ENCODE measurements at regions not wholly inside any gene's neighbourhood (a gene's known extent, or its start where the extent isn't known, plus 50 kb on each side); places are given as distances from the start of the nearest gene placed in this dataset.
A peak's percentile ranks its signal among the peaks of the same experiment; 100 is the strongest.

DNA sequence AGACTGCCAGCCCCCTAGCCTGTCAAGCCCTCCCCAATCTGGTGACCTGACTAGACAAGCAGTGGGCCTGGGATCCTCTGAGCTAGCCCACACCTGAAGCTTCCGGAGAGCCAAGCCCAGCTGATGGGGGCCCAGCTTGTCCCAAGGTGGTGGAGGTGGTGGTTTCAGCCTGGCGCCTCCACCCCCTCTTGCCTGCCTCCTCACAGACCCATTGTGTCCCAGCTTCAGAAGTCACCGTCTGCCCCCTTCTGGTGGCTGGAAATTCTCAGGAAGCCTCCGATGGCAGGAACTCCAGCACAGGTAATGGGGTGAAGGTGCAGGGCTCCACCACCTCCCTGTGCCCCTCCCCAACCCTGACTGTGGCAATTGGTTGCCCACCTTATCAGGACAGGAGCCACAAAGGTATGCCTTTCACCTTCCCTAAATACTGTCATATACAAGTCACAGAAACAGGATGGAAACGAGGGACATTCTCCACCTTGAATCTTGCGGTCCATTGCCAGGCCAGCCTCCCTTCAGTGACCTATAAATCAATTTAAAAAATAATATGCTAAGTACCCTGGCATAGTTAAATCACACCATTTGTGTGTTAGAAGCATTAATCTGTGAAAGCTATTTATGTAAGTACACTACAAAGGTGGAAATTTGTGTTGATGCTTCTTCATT, 66.0 kb upstream of the ZNF423 start:
- TF ChIP-seq, protein P1, sequence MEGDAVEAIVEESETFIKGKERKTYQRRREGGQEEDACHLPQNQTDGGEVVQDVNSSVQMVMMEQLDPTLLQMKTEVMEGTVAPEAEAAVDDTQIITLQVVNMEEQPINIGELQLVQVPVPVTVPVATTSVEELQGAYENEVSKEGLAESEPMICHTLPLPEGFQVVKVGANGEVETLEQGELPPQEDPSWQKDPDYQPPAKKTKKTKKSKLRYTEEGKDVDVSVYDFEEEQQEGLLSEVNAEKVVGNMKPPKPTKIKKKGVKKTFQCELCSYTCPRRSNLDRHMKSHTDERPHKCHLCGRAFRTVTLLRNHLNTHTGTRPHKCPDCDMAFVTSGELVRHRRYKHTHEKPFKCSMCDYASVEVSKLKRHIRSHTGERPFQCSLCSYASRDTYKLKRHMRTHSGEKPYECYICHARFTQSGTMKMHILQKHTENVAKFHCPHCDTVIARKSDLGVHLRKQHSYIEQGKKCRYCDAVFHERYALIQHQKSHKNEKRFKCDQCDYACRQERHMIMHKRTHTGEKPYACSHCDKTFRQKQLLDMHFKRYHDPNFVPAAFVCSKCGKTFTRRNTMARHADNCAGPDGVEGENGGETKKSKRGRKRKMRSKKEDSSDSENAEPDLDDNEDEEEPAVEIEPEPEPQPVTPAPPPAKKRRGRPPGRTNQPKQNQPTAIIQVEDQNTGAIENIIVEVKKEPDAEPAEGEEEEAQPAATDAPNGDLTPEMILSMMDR (IDR thresholded peaks at IDR 0.05), result peak; percentile 59
- TF ChIP-seq ZFX (IDR thresholded peaks at IDR 0.05; ENCODE audit: borderline replicate concordance), result no peak
